SK-N-SH (cell line): ENCODE measurements at regions not wholly inside any gene's neighbourhood (a gene's known extent, or its start where the extent isn't known, plus 50 kb on each side); places are given as distances from the start of the nearest gene placed in this dataset.

ENCODE experiments used
- CTCF ChIA-PET: fragments of 300-600, 350-600 bp; formaldehyde crosslinking; extraction: SDS; loops from one replicate; lab custom pipeline; 2021; lab: Yijun Ruan, JAX
- POLR2A ChIA-PET: fragments of 350-600 bp; sonication (Branson Sonifier 250); formaldehyde crosslinking; extraction: SDS; loops from one replicate; lab custom pipeline; 2020; ENCODE audit warnings: antibody characterized with exemption, inconsistent platforms; lab: Yijun Ruan, JAX
- DNase-seq: peaks from one replicate; pipeline ENCODE4 v3.0.0; 2012
- H2AFZ ChIP-seq: fragments of 200-600 bp; sonication (generic); 2 replicates; pipeline ENCODE4 v1.8.1; 2016; ENCODE audit warnings: antibody characterized with exemption, mild to moderate bottlenecking, low read depth
- H3F3A ChIP-seq: fragments of 200-600 bp; sonication (generic); replicated peaks from 2 replicates; pipeline ENCODE3; 2016; ENCODE audit warnings: antibody characterized with exemption, mild to moderate bottlenecking; ENCODE audit not compliant: insufficient read depth
- H3K27ac ChIP-seq, 2 experiments: fragments of 200-500 bp in 1 of 2; fragments of 200-600 bp in 1 of 2; sonication (Bioruptor generic) in 1 of 2; sonication (generic), shearing (Covaris generic) in 1 of 2; 2 replicates each; pipeline versions ENCODE4 v1.5.1 to v1.6.1; 2014 to 2016; ENCODE audit warnings: low read depth in 2 of 2, inconsistent platforms in 1 of 2, low read length in 1 of 2, mild to moderate bottlenecking in 1 of 2, mixed read lengths in 1 of 2
- H3K27me3 ChIP-seq: fragments of 200-600 bp; sonication (generic), shearing (Covaris generic); 2 replicates; pipeline ENCODE4 v1.6.1; 2016; ENCODE audit warnings: mixed run types; ENCODE audit not compliant: insufficient read depth
- H3K36me3 ChIP-seq, 2 experiments: fragments of 200-500 bp in 1 of 2; fragments of 200-600 bp in 1 of 2; sonication (Bioruptor generic) in 1 of 2; sonication (generic) in 1 of 2; replicated peaks in 1 of 2; 2 replicates each; pipeline versions ENCODE3 to v1.5.1; 2014 to 2016; ENCODE audit warnings: low read length in 1 of 2, mild to moderate bottlenecking in 1 of 2; ENCODE audit not compliant: insufficient read depth in 2 of 2, control insufficient read depth in 1 of 2
- H3K4me1 ChIP-seq, 2 experiments: fragments of 200-500 bp in 1 of 2; fragments of 200-600 bp in 1 of 2; sonication (Bioruptor generic) in 1 of 2; sonication (generic), shearing (Covaris generic) in 1 of 2; 2 replicates each; pipeline versions ENCODE4 v1.5.1 to v1.6.1; 2014 to 2016; ENCODE audit warnings: low read depth in 1 of 2, low read length in 1 of 2, mixed run types in 1 of 2; ENCODE audit not compliant: insufficient read depth in 2 of 2, control insufficient read depth in 1 of 2
- H3K4me2 ChIP-seq: fragments of 200-600 bp; sonication (generic), shearing (Covaris generic); 2 replicates; pipeline ENCODE4 v1.6.1; 2017; ENCODE audit warnings: mixed run types
- H3K4me3 ChIP-seq, 2 experiments: fragments of 200-500 bp in 1 of 2; fragments of 200-600 bp in 1 of 2; sonication (Bioruptor generic) in 1 of 2; sonication (generic), shearing (Covaris generic) in 1 of 2; 2 replicates each; pipeline versions ENCODE4 v1.5.1 to v1.8.1; 2014 to 2016; ENCODE audit warnings: low read depth in 2 of 2, inconsistent platforms in 1 of 2, low read length in 1 of 2, mild to moderate bottlenecking in 1 of 2, mixed read lengths in 1 of 2, moderate library complexity in 1 of 2
- H3K79me2 ChIP-seq: fragments of 200-600 bp; sonication (generic); 2 replicates; pipeline ENCODE4 v1.8.1; 2017; ENCODE audit warnings: mild to moderate bottlenecking; ENCODE audit not compliant: insufficient read depth
- H3K9ac ChIP-seq: fragments of 200-600 bp; sonication (generic); 2 replicates; pipeline ENCODE4 v1.6.1; 2017; ENCODE audit warnings: mixed run types
- H3K9me2 ChIP-seq: fragments of 200-600 bp; sonication (generic); 2 replicates; pipeline ENCODE4 v1.6.1; 2017; ENCODE audit warnings: mixed run types
- H3K9me3 ChIP-seq: fragments of 200-600 bp; sonication (generic); 2 replicates; pipeline ENCODE4 v1.6.1; 2017; ENCODE audit warnings: mixed run types, mild to moderate bottlenecking, moderate library complexity
- H4K20me1 ChIP-seq: fragments of 200-600 bp; sonication (generic); 2 replicates; pipeline ENCODE4 v1.6.1; 2017; ENCODE audit warnings: mild to moderate bottlenecking, mixed run types; ENCODE audit not compliant: insufficient read depth
- FOSL2 ChIP-seq: IDR thresholded peaks from 2 replicates; pipeline ENCODE4 v1.4.0; 2012; ENCODE audit warnings: low read depth, mild to moderate bottlenecking, moderate library complexity, borderline replicate concordance
- FOXJ3 ChIP-seq: sonication (generic); formaldehyde crosslinking; IDR thresholded peaks from 2 replicates; pipeline ENCODE4 v1.5.1; 2020; ENCODE audit warnings: mild to moderate bottlenecking, missing genetic modification reagents
- RCOR1 ChIP-seq: fragments of 150-350 bp; IDR thresholded peaks from 2 replicates; pipeline ENCODE4 v1.6.1; 2017; ENCODE audit warnings: antibody characterized with exemption, low read length
- SIN3A ChIP-seq: IDR thresholded peaks from 2 replicates; pipeline ENCODE4 v1.6.1; 2012; ENCODE audit warnings: low read depth, mild to moderate bottlenecking, low read length, moderate library complexity, borderline replicate concordance
- SMC3 ChIP-seq: IDR thresholded peaks from 2 replicates; pipeline ENCODE4 v1.6.1; 2012; ENCODE audit warnings: low read depth, low read length, improper control_type of control experiment
- TAF1 ChIP-seq: IDR thresholded peaks from 2 replicates; pipeline ENCODE4 v1.6.1; 2012; ENCODE audit warnings: low read depth, mild to moderate bottlenecking, low read length, moderate library complexity, borderline replicate concordance
- TEAD4 ChIP-seq: IDR thresholded peaks from 2 replicates; pipeline ENCODE4 v1.4.0; 2012; ENCODE audit warnings: mild to moderate bottlenecking, borderline replicate concordance; ENCODE audit not compliant: insufficient read depth
- USF2 ChIP-seq: fragments of 150-350 bp; IDR thresholded peaks from 2 replicates; pipeline ENCODE4 v1.6.1; 2017; ENCODE audit warnings: antibody characterized with exemption, low read length, low read depth, borderline replicate concordance
- ZBTB33 ChIP-seq: IDR thresholded peaks from 2 replicates; pipeline ENCODE4 v1.4.0; 2012; ENCODE audit warnings: low read depth, borderline replicate concordance
- WGBS: methylation state at CpG from one replicate; pipeline ENCODE4 v1.1.6; 2017; ENCODE audit warnings: low lambda C conversion rate; 5-methylcytosine and 5-hydroxymethylcytosine counted together
- TF ChIP-seq, protein P1 (sequence below): IDR thresholded peaks from 2 replicates; pipeline ENCODE4 v1.6.1; 2012; ENCODE audit warnings: mild to moderate bottlenecking, low read depth, low read length, moderate library complexity
- TF ChIP-seq, protein P2 (sequence below): IDR thresholded peaks from 2 replicates; pipeline ENCODE4 v1.4.0; 2012; ENCODE audit warnings: low read depth, borderline replicate concordance

GRCh38 chr13:55007681-55008080 is 1979.1 kb downstream of the OLFM4 start:
- 0% methylated on average over 2 of the region's 2 CpGs for WGBS

GRCh38 chr13:55013051-55013450 is 1984.4 kb downstream of the OLFM4 start:
- ChIA-PET POLR2A (no interaction called here), CTCF (interaction anchor here (0.7 kb wide), 1 partner anchor 17 kb away, joined by 3 read pairs; no protein-coding TSS in a partner anchor)
- 2% methylated on average over 4 of the region's 4 CpGs for whole genome bisulfite sequencing
- no peak overlapping the region for H3K9ac ChIP-seq
- no peaks in the 10 kb centered on the region for H3K4me1 ChIP-seq
- H3K9me3 ChIP-seq = no peaks in the 10 kb centered on the region
- no peak overlapping the region for H3K4me3 ChIP-seq
- H3K4me2 ChIP-seq = no peak overlapping the region
- H3K27me3 ChIP-seq = no peaks in the 10 kb centered on the region
- no peaks in the 10 kb centered on the region for H3K79me2 ChIP-seq
- H3K27ac ChIP-seq = no peak overlapping the region
- no peak overlapping the region for H2AFZ ChIP-seq
- no peaks in the 10 kb centered on the region for H3F3A ChIP-seq
- H3K36me3 ChIP-seq = no peaks in the 10 kb centered on the region
- H4K20me1 ChIP-seq = no peaks in the 10 kb centered on the region
- DNase-seq = no peak
- no peaks in the 10 kb centered on the region for H3K9me2 ChIP-seq
- TF ChIP-seq, protein P1, sequence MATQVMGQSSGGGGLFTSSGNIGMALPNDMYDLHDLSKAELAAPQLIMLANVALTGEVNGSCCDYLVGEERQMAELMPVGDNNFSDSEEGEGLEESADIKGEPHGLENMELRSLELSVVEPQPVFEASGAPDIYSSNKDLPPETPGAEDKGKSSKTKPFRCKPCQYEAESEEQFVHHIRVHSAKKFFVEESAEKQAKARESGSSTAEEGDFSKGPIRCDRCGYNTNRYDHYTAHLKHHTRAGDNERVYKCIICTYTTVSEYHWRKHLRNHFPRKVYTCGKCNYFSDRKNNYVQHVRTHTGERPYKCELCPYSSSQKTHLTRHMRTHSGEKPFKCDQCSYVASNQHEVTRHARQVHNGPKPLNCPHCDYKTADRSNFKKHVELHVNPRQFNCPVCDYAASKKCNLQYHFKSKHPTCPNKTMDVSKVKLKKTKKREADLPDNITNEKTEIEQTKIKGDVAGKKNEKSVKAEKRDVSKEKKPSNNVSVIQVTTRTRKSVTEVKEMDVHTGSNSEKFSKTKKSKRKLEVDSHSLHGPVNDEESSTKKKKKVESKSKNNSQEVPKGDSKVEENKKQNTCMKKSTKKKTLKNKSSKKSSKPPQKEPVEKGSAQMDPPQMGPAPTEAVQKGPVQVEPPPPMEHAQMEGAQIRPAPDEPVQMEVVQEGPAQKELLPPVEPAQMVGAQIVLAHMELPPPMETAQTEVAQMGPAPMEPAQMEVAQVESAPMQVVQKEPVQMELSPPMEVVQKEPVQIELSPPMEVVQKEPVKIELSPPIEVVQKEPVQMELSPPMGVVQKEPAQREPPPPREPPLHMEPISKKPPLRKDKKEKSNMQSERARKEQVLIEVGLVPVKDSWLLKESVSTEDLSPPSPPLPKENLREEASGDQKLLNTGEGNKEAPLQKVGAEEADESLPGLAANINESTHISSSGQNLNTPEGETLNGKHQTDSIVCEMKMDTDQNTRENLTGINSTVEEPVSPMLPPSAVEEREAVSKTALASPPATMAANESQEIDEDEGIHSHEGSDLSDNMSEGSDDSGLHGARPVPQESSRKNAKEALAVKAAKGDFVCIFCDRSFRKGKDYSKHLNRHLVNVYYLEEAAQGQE = no peak
- TF ChIP-seq FOXJ3 (CRISPR knock-in tag) (no peak), USF2 (no peak), ZBTB33 (no peak), FOSL2 (no peak), TEAD4 (no peak), SIN3A (no peak)

More at GRCh38 chr13:55007681-55008080, 1979.1 kb downstream of the OLFM4 start:
- Histone ChIP-seq H3K27me3 (no peaks in the 10 kb centered on the region), H3K36me3 (no peaks in the 10 kb centered on the region), H3F3A (no peaks in the 10 kb centered on the region), H3K27ac (no peak overlapping the region), H3K4me3 (no peak overlapping the region), H2AFZ (no peak overlapping the region), H3K4me1 (no peaks in the 10 kb centered on the region), H4K20me1 (no peaks in the 10 kb centered on the region), H3K9me3 (no peaks in the 10 kb centered on the region), H3K9me2 (no peaks in the 10 kb centered on the region), H3K79me2 (no peaks in the 10 kb centered on the region), H3K4me2 (no peak overlapping the region), H3K9ac (no peak overlapping the region)
- no peak for DNase-seq
- POLR2A ChIA-PET = no interaction called here
- TF ChIP-seq, protein P2, sequence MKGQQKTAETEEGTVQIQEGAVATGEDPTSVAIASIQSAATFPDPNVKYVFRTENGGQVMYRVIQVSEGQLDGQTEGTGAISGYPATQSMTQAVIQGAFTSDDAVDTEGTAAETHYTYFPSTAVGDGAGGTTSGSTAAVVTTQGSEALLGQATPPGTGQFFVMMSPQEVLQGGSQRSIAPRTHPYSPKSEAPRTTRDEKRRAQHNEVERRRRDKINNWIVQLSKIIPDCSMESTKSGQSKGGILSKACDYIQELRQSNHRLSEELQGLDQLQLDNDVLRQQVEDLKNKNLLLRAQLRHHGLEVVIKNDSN = no peak
- TF ChIP-seq USF2 (no peak), FOSL2 (no peak), SMC3 (no peak), RCOR1 (no peak), TAF1 (no peak), ZBTB33 (no peak)
- CTCF ChIA-PET = no interaction called here
